ENCODE measurements at regions not wholly inside any gene's neighbourhood (a gene's known extent, or its start where the extent isn't known, plus 50 kb on each side); places are given as distances from the start of the nearest gene placed in this dataset.

GRCh38 chr7:82542665-82543064 is 99.1 kb upstream of the CACNA2D1 start:
- intact Hi-C loops (cut with micrococcal nuclease), result no loop called here
- peaks cover 5% of the 10 kb centered on the region for H3K9me3 Mint-ChIP-seq
- no peak for DNase-seq
- ChIA-PET POLR2A (no interaction called here), CTCF (no interaction called here)
- H3K27me3 Mint-ChIP-seq, result no peaks in the 10 kb centered on the region
- no peak overlapping the region for H3K4me3 Mint-ChIP-seq
- H3K4me1 Mint-ChIP-seq (ENCODE audit: low read depth), result no peaks in the 10 kb centered on the region
- H3K36me3 Mint-ChIP-seq, result no peaks in the 10 kb centered on the region
- H3K27ac Mint-ChIP-seq, result no peak overlapping the region

GRCh38 chr7:82539969-82540368 is 96.4 kb upstream of the CACNA2D1 start:
- POLR2A ChIA-PET, result no interaction called here

GRCh38 chr7:82534684-82535083 is 91.1 kb upstream of the CACNA2D1 start:
- CTCF ChIA-PET, result interaction anchor here (0.6 kb wide), 1 partner anchor 518 kb away, joined by 3 read pairs; no protein-coding TSS in a partner anchor
- no peak for DNase-seq
- H3K36me3 Mint-ChIP-seq, result no peaks in the 10 kb centered on the region
- intact Hi-C loops (cut with micrococcal nuclease), result no loop called here
- H3K4me1 Mint-ChIP-seq (ENCODE audit: low read depth), result no peaks in the 10 kb centered on the region
- H3K27ac Mint-ChIP-seq, result no peak overlapping the region
- H3K27me3 Mint-ChIP-seq, result no peaks in the 10 kb centered on the region
- H3K4me3 Mint-ChIP-seq, result no peak overlapping the region
- peaks cover 8% of the 10 kb centered on the region for H3K9me3 Mint-ChIP-seq
- POLR2A ChIA-PET, result no interaction called here

More at GRCh38 chr7:82539969-82540368, 96.4 kb upstream of the CACNA2D1 start:
- H3K4me1 Mint-ChIP-seq (ENCODE audit: low read depth), result no peaks in the 10 kb centered on the region
- H3K36me3 Mint-ChIP-seq, result no peaks in the 10 kb centered on the region
- intact Hi-C loops (cut with micrococcal nuclease), result no loop called here
- peaks cover 6% of the 10 kb centered on the region for H3K9me3 Mint-ChIP-seq
- H3K27me3 Mint-ChIP-seq, result no peaks in the 10 kb centered on the region
- no peak overlapping the region for H3K4me3 Mint-ChIP-seq
- CTCF ChIA-PET, result no interaction called here
- no peak overlapping the region for H3K27ac Mint-ChIP-seq
- no peak for DNase-seq

GRCh38 chr7:82530361-82530760 is 86.8 kb upstream of the CACNA2D1 start:
- H3K4me1 Mint-ChIP-seq (ENCODE audit: low read depth), result no peaks in the 10 kb centered on the region
- intact Hi-C loops (cut with micrococcal nuclease), result no loop called here
- no peak overlapping the region for H3K4me3 Mint-ChIP-seq
- no peak overlapping the region for H3K27ac Mint-ChIP-seq
- no peak for DNase-seq
- no peaks in the 10 kb centered on the region for H3K36me3 Mint-ChIP-seq
- H3K27me3 Mint-ChIP-seq, result no peaks in the 10 kb centered on the region
- ChIA-PET CTCF (no interaction called here), POLR2A (no interaction called here)
- peaks cover 10% of the 10 kb centered on the region for H3K9me3 Mint-ChIP-seq

GRCh38 chr7:82528577-82529310 is 85.2 kb upstream of the CACNA2D1 start:
- no peak overlapping the region for H3K4me3 Mint-ChIP-seq
- POLR2A ChIA-PET, result no interaction called here
- no peak overlapping the region for H3K27ac Mint-ChIP-seq
- CTCF ChIA-PET, result no interaction called here
- intact Hi-C loops (cut with micrococcal nuclease), result no loop called here
- no peak for DNase-seq
- H3K27me3 Mint-ChIP-seq, result no peaks in the 10 kb centered on the region
- peaks cover 10% of the 10 kb centered on the region for H3K9me3 Mint-ChIP-seq
- H3K36me3 Mint-ChIP-seq, result no peaks in the 10 kb centered on the region
- H3K4me1 Mint-ChIP-seq (ENCODE audit: low read depth), result no peaks in the 10 kb centered on the region

- ChIA-PET CTCF (no interaction called here), POLR2A (no interaction called here)
- no peaks in the 10 kb centered on the region for H3K36me3 Mint-ChIP-seq
- no peak overlapping the region for H3K4me3 Mint-ChIP-seq
- no peaks in the 10 kb centered on the region for H3K27me3 Mint-ChIP-seq
- no peak overlapping the region for H3K27ac Mint-ChIP-seq
- H3K4me1 Mint-ChIP-seq (ENCODE audit: low read depth), result no peaks in the 10 kb centered on the region
- DNase-seq, result no peak
- intact Hi-C loops (cut with micrococcal nuclease), result no loop called here
- peaks cover 10% of the 10 kb centered on the region for H3K9me3 Mint-ChIP-seq
Measured at GRCh38 chr7:82527851-82528250, 84.3 kb upstream of the CACNA2D1 start.

GRCh38 chr7:82521906-82522445 is 78.4 kb upstream of the CACNA2D1 start:
- H3K9me3 Mint-ChIP-seq, result peaks cover 4% of the 10 kb centered on the region
- no peak overlapping the region for H3K27ac Mint-ChIP-seq
- no peak overlapping the region for H3K4me3 Mint-ChIP-seq
- ChIA-PET CTCF (no interaction called here), POLR2A (no interaction called here)
- intact Hi-C loops (cut with micrococcal nuclease), result no loop called here
- peaks cover 2% of the 10 kb centered on the region for H3K27me3 Mint-ChIP-seq
- DNase-seq, result no peak
- H3K4me1 Mint-ChIP-seq (ENCODE audit: low read depth), result no peaks in the 10 kb centered on the region
- H3K36me3 Mint-ChIP-seq, result no peaks in the 10 kb centered on the region

GRCh38 chr7:82517050-82517449 is 73.5 kb upstream of the CACNA2D1 start:
- H3K4me3 Mint-ChIP-seq, result no peak overlapping the region
- H3K27me3 Mint-ChIP-seq, result peaks cover 2% of the 10 kb centered on the region
- H3K9me3 Mint-ChIP-seq, result peaks cover 7% of the 10 kb centered on the region
- H3K4me1 Mint-ChIP-seq (ENCODE audit: low read depth), result no peaks in the 10 kb centered on the region
- H3K27ac Mint-ChIP-seq, result no peak overlapping the region
- H3K36me3 Mint-ChIP-seq, result no peaks in the 10 kb centered on the region
- DNase-seq, result no peak
- POLR2A ChIA-PET, result no interaction called here
- CTCF ChIA-PET, result no interaction called here
- intact Hi-C loops (cut with micrococcal nuclease), result no loop called here

- no peaks in the 10 kb centered on the region for H3K27me3 Mint-ChIP-seq
- CTCF ChIA-PET, result no interaction called here
- no peaks in the 10 kb centered on the region for H3K36me3 Mint-ChIP-seq
- POLR2A ChIA-PET, result no interaction called here
- peaks cover 2% of the 10 kb centered on the region for H3K9me3 Mint-ChIP-seq
- DNase-seq, result no peak
- no peak overlapping the region for H3K27ac Mint-ChIP-seq
- intact Hi-C loops (cut with micrococcal nuclease), result no loop called here
- H3K4me3 Mint-ChIP-seq, result no peak overlapping the region
- no peaks in the 10 kb centered on the region for H3K4me1 Mint-ChIP-seq (ENCODE audit: low read depth)
Measured at GRCh38 chr7:82511542-82511941, 68.0 kb upstream of the CACNA2D1 start.

- Mint-ChIP-seq H3K4me1 (ENCODE audit: low read depth) (no peaks in the 10 kb centered on the region), H3K4me3 (no peak overlapping the region), H3K9me3 (no peaks in the 10 kb centered on the region), H3K27ac (no peak overlapping the region), H3K27me3 (no peaks in the 10 kb centered on the region), H3K36me3 (no peaks in the 10 kb centered on the region)
- ChIA-PET CTCF (no interaction called here), POLR2A (no interaction called here)
- intact Hi-C loops (cut with micrococcal nuclease), result no loop called here
- no peak for DNase-seq
Measured at GRCh38 chr7:82507976-82508677, 64.5 kb upstream of the CACNA2D1 start.

- no peak overlapping the region for H3K4me3 Mint-ChIP-seq
- ChIA-PET CTCF (no interaction called here), POLR2A (no interaction called here)
- DNase-seq, result no peak
- H3K27ac Mint-ChIP-seq, result no peak overlapping the region
- H3K27me3 Mint-ChIP-seq, result no peaks in the 10 kb centered on the region
- no peaks in the 10 kb centered on the region for H3K4me1 Mint-ChIP-seq (ENCODE audit: low read depth)
- intact Hi-C loops (cut with micrococcal nuclease), result no loop called here
- no peaks in the 10 kb centered on the region for H3K9me3 Mint-ChIP-seq
- H3K36me3 Mint-ChIP-seq, result no peaks in the 10 kb centered on the region
Measured at GRCh38 chr7:82507365-82507975, 63.9 kb upstream of the CACNA2D1 start.

GRCh38 chr7:82506702-82507101 is 63.1 kb upstream of the CACNA2D1 start:
- Mint-ChIP-seq H3K4me3 (no peak overlapping the region), H3K4me1 (ENCODE audit: low read depth) (no peaks in the 10 kb centered on the region), H3K27me3 (no peaks in the 10 kb centered on the region), H3K27ac (no peak overlapping the region), H3K36me3 (no peaks in the 10 kb centered on the region), H3K9me3 (peaks cover 5% of the 10 kb centered on the region)
- no peak for DNase-seq
- CTCF ChIA-PET, result no interaction called here
- intact Hi-C loops (cut with micrococcal nuclease), result no loop called here
- POLR2A ChIA-PET, result no interaction called here

All from activated CD4-positive, alpha-beta memory T cell treated with anti-CD3 and anti-CD28 coated beads for 36 hours (primary cell).